HCT116 (cell line): ENCODE measurements at regions not wholly inside any gene's neighbourhood (a gene's known extent, or its start where the extent isn't known, plus 50 kb on each side); places are given as distances from the start of the nearest gene placed in this dataset.

ENCODE experiments used
- ELF1 ChIP-seq: IDR thresholded peaks from 2 replicates; pipeline ENCODE4 v1.6.1; 2012; ENCODE audit warnings: low read depth, borderline replicate concordance
- EZH2 ChIP-seq: fragments of 200-600 bp; sonication (generic); IDR thresholded peaks from 2 replicates; pipeline ENCODE4 v1.6.1; 2017; ENCODE audit warnings: antibody characterized with exemption, mixed run types
- EZH2phosphoT487 ChIP-seq: fragments of 200-600 bp; IDR thresholded peaks from 2 replicates; pipeline ENCODE4 v1.6.1; 2018; ENCODE audit warnings: antibody characterized with exemption, borderline replicate concordance
- RAD21 ChIP-seq: IDR thresholded peaks from 2 replicates; pipeline ENCODE4 v1.6.1; 2012; ENCODE audit warnings: low read depth, mild to moderate bottlenecking
- ZBTB33 ChIP-seq: IDR thresholded peaks from 2 replicates; pipeline ENCODE4 v1.6.1; 2011; ENCODE audit warnings: mild to moderate bottlenecking, low read length, moderate library complexity; ENCODE audit not compliant: insufficient replicate concordance; ENCODE audit errors: extremely low read depth

- no peak for TF ChIP-seq EZH2
- TF ChIP-seq EZH2phosphoT487, result no peak
- no peak for TF ChIP-seq ELF1
- no peak for TF ChIP-seq ZBTB33
- TF ChIP-seq RAD21, result no peak
Measured at GRCh38 chr13:76017861-76018556, 381.9 kb downstream of the LMO7 start.
